H9 (cell line): ENCODE measurements at regions not wholly inside any gene's neighbourhood (a gene's known extent, or its start where the extent isn't known, plus 50 kb on each side); places are given as distances from the start of the nearest gene placed in this dataset.
A peak's percentile ranks its signal among the peaks of the same experiment; 100 is the strongest.

Experiments used
- DNase-seq: peaks from one replicate; pipeline ENCODE4 v3.0.0-alpha.2; 2017
- H2AFZ ChIP-seq: one replicate; pipeline ENCODE4 v1.6.1; 2013; ENCODE audit warnings: mild to moderate bottlenecking, low read length, control low read depth, moderate library complexity
- H2AK5ac ChIP-seq: 2 replicates; pipeline ENCODE4 v1.6.1; 2013; ENCODE audit warnings: low read length, control low read depth, mixed read lengths; ENCODE audit not compliant: insufficient read length
- H2BK120ac ChIP-seq: one replicate; pipeline ENCODE4 v1.6.1; 2013; ENCODE audit warnings: low read depth, mild to moderate bottlenecking, low read length, control low read depth, inconsistent platforms; ENCODE audit not compliant: poor library complexity, severe bottlenecking
- H2BK12ac ChIP-seq: 2 replicates; pipeline ENCODE4 v1.6.1; 2013; ENCODE audit warnings: low read length, control low read depth, mixed read lengths, low read depth; ENCODE audit not compliant: insufficient read length
- H2BK15ac ChIP-seq: 2 replicates; pipeline ENCODE4 v1.6.1; 2013; ENCODE audit warnings: low read depth, low read length, control low read depth
- H2BK20ac ChIP-seq: one replicate; pipeline ENCODE4 v1.6.1; 2013; ENCODE audit warnings: low read depth, mild to moderate bottlenecking, low read length, control low read depth, inconsistent platforms; ENCODE audit not compliant: poor library complexity, severe bottlenecking
- H2BK5ac ChIP-seq: 2 replicates; pipeline ENCODE4 v1.6.1; 2013; ENCODE audit warnings: low read length, control low read depth, mixed read lengths; ENCODE audit not compliant: insufficient read length
- H3K14ac ChIP-seq: 2 replicates; pipeline ENCODE4 v1.6.1; 2013; ENCODE audit warnings: low read length, control low read depth; ENCODE audit not compliant: insufficient read depth
- H3K18ac ChIP-seq: 2 replicates; pipeline ENCODE4 v1.6.1; 2013; ENCODE audit warnings: low read depth, mild to moderate bottlenecking, mixed read lengths, low read length, control low read depth; ENCODE audit not compliant: insufficient read length
- H3K23ac ChIP-seq: 2 replicates; pipeline ENCODE4 v1.6.1; 2013; ENCODE audit warnings: low read length, control low read depth, mixed read lengths, low read depth; ENCODE audit not compliant: insufficient read length
- H3K23me2 ChIP-seq: 2 replicates; pipeline ENCODE4 v1.6.1; 2013; ENCODE audit warnings: low read depth, mild to moderate bottlenecking, mixed read lengths, low read length, control low read depth; ENCODE audit not compliant: insufficient read length, poor library complexity, severe bottlenecking
- H3K27ac ChIP-seq: 2 replicates; pipeline ENCODE4 v1.5.1; 2013; ENCODE audit warnings: low read length, control low read depth, mixed read lengths, low read depth; ENCODE audit not compliant: insufficient read length
- H3K27me3 ChIP-seq: 2 replicates; pipeline ENCODE4 v1.6.1; 2013; ENCODE audit warnings: low read length, control low read depth, inconsistent platforms; ENCODE audit not compliant: insufficient read depth
- H3K4ac ChIP-seq: 2 replicates; pipeline ENCODE4 v1.6.1; 2013; ENCODE audit warnings: low read depth, mild to moderate bottlenecking, control low read depth, inconsistent platforms, low read length, moderate library complexity
- H3K4me1 ChIP-seq: 2 replicates; pipeline ENCODE4 v1.6.1; 2013; ENCODE audit warnings: low read length, control low read depth, inconsistent platforms; ENCODE audit not compliant: insufficient read depth
- H3K4me2 ChIP-seq: 2 replicates; pipeline ENCODE4 v1.6.1; 2013; ENCODE audit warnings: low read length, control low read depth, mixed read lengths; ENCODE audit not compliant: insufficient read length, insufficient read depth
- H3K56ac ChIP-seq: 2 replicates; pipeline ENCODE4 v1.6.1; 2013; ENCODE audit warnings: low read depth, mild to moderate bottlenecking, mixed read lengths, low read length, control low read depth; ENCODE audit not compliant: insufficient read length
- H3K79me1 ChIP-seq: 2 replicates; pipeline ENCODE4 v1.6.1; 2013; ENCODE audit warnings: low read depth, mild to moderate bottlenecking, moderate library complexity, low read length, control low read depth, inconsistent platforms; ENCODE audit not compliant: insufficient read depth, poor library complexity, severe bottlenecking
- H3K79me2 ChIP-seq: 2 replicates; pipeline ENCODE4 v1.6.1; 2013; ENCODE audit warnings: low read length, control low read depth, inconsistent platforms; ENCODE audit not compliant: insufficient read depth
- H3K9ac ChIP-seq: 2 replicates; pipeline ENCODE4 v1.6.1; 2013; ENCODE audit warnings: low read length, control low read depth, mixed read lengths; ENCODE audit not compliant: insufficient read length; ENCODE audit errors: extremely low read depth
- H3K9me3 ChIP-seq: one replicate; pipeline ENCODE4 v1.6.1; 2013; ENCODE audit warnings: low read depth, low read length, inconsistent platforms; ENCODE audit not compliant: control insufficient read depth
- H3T11ph ChIP-seq: one replicate; pipeline ENCODE4 v1.6.1; 2013; ENCODE audit warnings: mild to moderate bottlenecking, low read length, control low read depth, inconsistent platforms
- H4K20me1 ChIP-seq: one replicate; pipeline ENCODE4 v1.6.1; 2013; ENCODE audit not compliant: control insufficient read depth, insufficient read length, insufficient read depth
- H4K5ac ChIP-seq: 2 replicates; pipeline ENCODE4 v1.6.1; 2013; ENCODE audit warnings: low read depth, mild to moderate bottlenecking, mixed read lengths, low read length, control low read depth; ENCODE audit not compliant: insufficient read length
- H4K8ac ChIP-seq: replicated peaks from 2 replicates; pipeline ENCODE4 v1.6.1; 2013; ENCODE audit warnings: low read length, control low read depth, mixed read lengths, low read depth; ENCODE audit not compliant: insufficient read length
- H4K91ac ChIP-seq: 2 replicates; pipeline ENCODE4 v1.6.1; 2013; ENCODE audit warnings: low read depth, mild to moderate bottlenecking, moderate library complexity, mixed read lengths, low read length, control low read depth; ENCODE audit not compliant: insufficient read length
- H3K27ac Mint-ChIP-seq, 3 experiments: 2 replicates in 2 of 3; 3 replicates in 1 of 3; pipeline ENCODE4 v1.8.0; 2020 to 2021; ENCODE audit warnings: mixed read lengths in 3 of 3, mild to moderate bottlenecking in 1 of 3, moderate library complexity in 1 of 3
- H3K27me3 Mint-ChIP-seq: 2 replicates; pipeline ENCODE4 v1.8.0; 2021; ENCODE audit warnings: low read depth, mild to moderate bottlenecking, moderate library complexity, mixed read lengths
- H3K36me3 Mint-ChIP-seq, 3 experiments: 2 replicates in 2 of 3; 3 replicates in 1 of 3; pipeline ENCODE4 v1.8.0; 2020 to 2021; ENCODE audit warnings: low read depth in 3 of 3, mixed read lengths in 3 of 3; ENCODE audit not compliant: insufficient read depth in 1 of 3
- H3K4me1 Mint-ChIP-seq, 2 experiments: 2 replicates each; pipeline ENCODE4 v1.8.0; 2020; ENCODE audit warnings: mixed read lengths in 2 of 2
- H3K4me3 Mint-ChIP-seq, 2 experiments: 2 replicates in 1 of 2; 3 replicates in 1 of 2; pipeline ENCODE4 v1.8.0; 2020 to 2021; ENCODE audit warnings: mild to moderate bottlenecking in 2 of 2, mixed read lengths in 2 of 2, moderate library complexity in 1 of 2
- H3K9me3 Mint-ChIP-seq, 2 experiments: 2 replicates in 1 of 2; 3 replicates in 1 of 2; pipeline ENCODE4 v1.8.0; 2020; ENCODE audit warnings: mild to moderate bottlenecking in 2 of 2, mixed read lengths in 2 of 2, moderate library complexity in 1 of 2
- WGBS: extraction: QIAGEN DNeasy Blood & Tissue Kit; methylation state at CpG from one replicate; pipeline ENCODE4 v1.1.7; 2013; ENCODE audit warnings: missing lambda C conversion rate, low lambda C conversion rate, mixed read lengths; ENCODE audit not compliant: insufficient read length; ENCODE audit errors: extremely low coverage; 5-methylcytosine and 5-hydroxymethylcytosine counted together
- TF ChIP-seq, protein P1 (sequence below): fragments of 200-600 bp; sonication (generic); conservative IDR thresholded peaks from 3 replicates; pipeline ENCODE4 v1.8.0; 2021; ENCODE audit warnings: antibody characterized with exemption, mild to moderate bottlenecking

GRCh38 chr12:76639646-76640045 lies 80.1 kb upstream of the OSBPL8 start:
- peaks cover 4% of the 10 kb centered on the region; the same call in 1 of the 2 replicates for H3K4me1 ChIP-seq
- no peak overlapping the region for H3K4me2 ChIP-seq
- H4K5ac ChIP-seq = no peak overlapping the region
- no peak overlapping the region for H4K8ac ChIP-seq
- H3K9ac ChIP-seq = no peak overlapping the region
- no peaks in the 10 kb centered on the region for H3K79me1 ChIP-seq
- no peaks in the 10 kb centered on the region for H3K27me3 ChIP-seq
- H3K23ac ChIP-seq = no peak overlapping the region
- TF ChIP-seq, protein P1, sequence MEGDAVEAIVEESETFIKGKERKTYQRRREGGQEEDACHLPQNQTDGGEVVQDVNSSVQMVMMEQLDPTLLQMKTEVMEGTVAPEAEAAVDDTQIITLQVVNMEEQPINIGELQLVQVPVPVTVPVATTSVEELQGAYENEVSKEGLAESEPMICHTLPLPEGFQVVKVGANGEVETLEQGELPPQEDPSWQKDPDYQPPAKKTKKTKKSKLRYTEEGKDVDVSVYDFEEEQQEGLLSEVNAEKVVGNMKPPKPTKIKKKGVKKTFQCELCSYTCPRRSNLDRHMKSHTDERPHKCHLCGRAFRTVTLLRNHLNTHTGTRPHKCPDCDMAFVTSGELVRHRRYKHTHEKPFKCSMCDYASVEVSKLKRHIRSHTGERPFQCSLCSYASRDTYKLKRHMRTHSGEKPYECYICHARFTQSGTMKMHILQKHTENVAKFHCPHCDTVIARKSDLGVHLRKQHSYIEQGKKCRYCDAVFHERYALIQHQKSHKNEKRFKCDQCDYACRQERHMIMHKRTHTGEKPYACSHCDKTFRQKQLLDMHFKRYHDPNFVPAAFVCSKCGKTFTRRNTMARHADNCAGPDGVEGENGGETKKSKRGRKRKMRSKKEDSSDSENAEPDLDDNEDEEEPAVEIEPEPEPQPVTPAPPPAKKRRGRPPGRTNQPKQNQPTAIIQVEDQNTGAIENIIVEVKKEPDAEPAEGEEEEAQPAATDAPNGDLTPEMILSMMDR = no peak
- no peak overlapping the region for H2AFZ ChIP-seq
- H3K9me3 ChIP-seq = no peaks in the 10 kb centered on the region
- H3K27ac ChIP-seq = no peak overlapping the region
- no peak overlapping the region for H3K4me3 Mint-ChIP-seq
- H3K27ac Mint-ChIP-seq = peak overlapping the region in 2 of 3 experiments; percentile 41 to 78; a peak in 3 of 7 replicates
- H2BK5ac ChIP-seq = no peak overlapping the region
- WGBS = no CpG with 5 or more reads among the region's 6 CpGs
- no peak overlapping the region for H3K14ac ChIP-seq
- no peak overlapping the region for H2BK12ac ChIP-seq
- no peaks in the 10 kb centered on the region for H3K79me2 ChIP-seq
- no peaks in the 10 kb centered on the region for H3K9me3 Mint-ChIP-seq
- H2BK15ac ChIP-seq = no peak overlapping the region
- H2BK20ac ChIP-seq = no peak overlapping the region
- H3K56ac ChIP-seq = no peak overlapping the region
- H3K4me1 Mint-ChIP-seq = peaks cover 16 to 22% of the 10 kb centered on the region in 2 experiments
- H3K4ac ChIP-seq = no peak overlapping the region
- H3K23me2 ChIP-seq = no peaks in the 10 kb centered on the region
- H4K91ac ChIP-seq = no peak overlapping the region
- no peak for DNase-seq
- H3K27me3 Mint-ChIP-seq = no peaks in the 10 kb centered on the region
- H4K20me1 ChIP-seq = no peaks in the 10 kb centered on the region
- no peak overlapping the region for H2AK5ac ChIP-seq
- H2BK120ac ChIP-seq = no peak overlapping the region
- no peaks in the 10 kb centered on the region for H3K36me3 Mint-ChIP-seq
- no peak overlapping the region for H3K18ac ChIP-seq
- no peak overlapping the region for H3T11ph ChIP-seq
